ENCODE measurements at regions not wholly inside any gene's neighbourhood (a gene's known extent, or its start where the extent isn't known, plus 50 kb on each side); places are given as distances from the start of the nearest gene placed in this dataset.

GRCh38 chr1:71157715-71158114 is 76.9 kb upstream of the ZRANB2 start:
- TF ChIP-seq CTCF (IDR thresholded peaks at IDR 0.05) (no peak), TCF7L2 (IDR thresholded peaks at IDR 0.05; ENCODE audit: low read depth, low read length) (no peak), POLR2AphosphoS5 (IDR thresholded peaks at IDR 0.05; ENCODE audit: low read depth, low read length) (no peak)
